HepG2 (cell line): ENCODE measurements at regions not wholly inside any gene's neighbourhood (a gene's known extent, or its start where the extent isn't known, plus 50 kb on each side); places are given as distances from the start of the nearest gene placed in this dataset.
"Not testable (repeated sequence)": the region's sequence is repeated elsewhere in the genome, so short reads cannot be mapped to it uniquely, and the experiment has no call there.

Source experiments
- ATAC-seq: fragments of 200-7000 bp; cut with Tn5 transposase; 3 replicates; pipeline ENCODE4 v1.9.1; 2020; ENCODE audit warnings: mild to moderate bottlenecking, moderate library complexity
- BruUV-seq: library from RNA; stranded (reverse); fragments of 400-500 nt; replicated peaks from 2 replicates; lab custom pipeline; 2021; lab: Mats Ljungman, UMichigan
- CTCF ChIA-PET: fragments of 300-600 bp; formaldehyde crosslinking; extraction: SDS; loops from one replicate; lab custom pipeline; 2021; ENCODE audit warnings: low total read pairs, inconsistent platforms, low intra/inter-chr PET ratio; lab: Yijun Ruan, JAX
- POLR2A ChIA-PET: fragments of 350-600 bp; sonication (Branson Sonifier 250); formaldehyde crosslinking; loops from one replicate; lab custom pipeline; 2020; ENCODE audit warnings: antibody characterized with exemption, inconsistent platforms; lab: Yijun Ruan, JAX
- DNase-seq: peaks from one replicate; pipeline ENCODE4 v3.0.0-alpha.2; 2015; ENCODE audit warnings: low spot score
- FAIRE-seq: peaks from 3 replicates; lab custom pipeline; 2011; peaks lifted over from hg19 to GRCh38; lab: Jason Lieb, UNC
- H2AFZ ChIP-seq: one replicate; pipeline ENCODE4 v1.6.1; 2011; ENCODE audit warnings: low read length, inconsistent platforms
- H3K27ac ChIP-seq: fragments of 300-600 bp; 3 replicates; pipeline ENCODE4 v1.8.0; 2011; ENCODE audit warnings: mixed run types, mild to moderate bottlenecking, mixed read lengths, low read length, inconsistent platforms; ENCODE audit not compliant: insufficient read depth; ENCODE audit errors: extremely low read length
- H3K27me3 ChIP-seq, 2 experiments: fragments of 200-600 bp in 1 of 2; 2 replicates in 1 of 2; 3 replicates in 1 of 2; pipeline versions ENCODE4 v1.6.0 to v1.8.0; 2011; ENCODE audit warnings: low read length in 2 of 2, mild to moderate bottlenecking in 2 of 2, moderate library complexity in 2 of 2, inconsistent platforms in 1 of 2; ENCODE audit not compliant: insufficient read depth in 2 of 2, control insufficient read depth in 1 of 2
- H3K36me3 ChIP-seq, 2 experiments: fragments of 200-600 bp in 1 of 2; replicated peaks in 1 of 2; 2 replicates in 1 of 2; 3 replicates in 1 of 2; pipeline versions ENCODE4 v1.5.1 to v1.8.0; 2011; ENCODE audit warnings: low read length in 2 of 2, inconsistent platforms in 1 of 2; ENCODE audit not compliant: insufficient read depth in 2 of 2, control insufficient read depth in 1 of 2
- H3K4me1 ChIP-seq: 2 replicates; pipeline ENCODE4 v1.5.1; 2012; ENCODE audit warnings: low read length, inconsistent platforms; ENCODE audit not compliant: insufficient read depth
- H3K4me2 ChIP-seq: 2 replicates; pipeline ENCODE4 v1.6.0; 2011; ENCODE audit warnings: low read depth, low read length, inconsistent platforms
- H3K4me3 ChIP-seq, 3 experiments: fragments of 200-600 bp in 1 of 3; sonication (generic), shearing (Covaris generic) in 1 of 3; replicated peaks in 1 of 3; 2 replicates each; pipeline ENCODE4 v1.5.1; 2011 to 2016; ENCODE audit warnings: low read length in 3 of 3, inconsistent platforms in 2 of 3, low read depth in 2 of 3, mild to moderate bottlenecking in 2 of 3, control low read depth in 1 of 3, mixed read lengths in 1 of 3; ENCODE audit not compliant: insufficient read depth in 1 of 3
- H3K79me2 ChIP-seq: one replicate; pipeline ENCODE4 v1.6.1; 2011; ENCODE audit warnings: low read length, inconsistent platforms; ENCODE audit not compliant: insufficient read depth
- H3K9ac ChIP-seq: 2 replicates; pipeline ENCODE4 v1.6.0; 2011; ENCODE audit warnings: mild to moderate bottlenecking, low read depth, low read length, inconsistent platforms; ENCODE audit not compliant: insufficient read depth
- H3K9me3 ChIP-seq: 2 replicates; pipeline ENCODE4 v1.5.1; 2012; ENCODE audit warnings: mild to moderate bottlenecking, low read length
- H4K20me1 ChIP-seq: 2 replicates; pipeline ENCODE4 v1.6.0; 2011; ENCODE audit warnings: inconsistent platforms, mild to moderate bottlenecking, low read length, moderate library complexity; ENCODE audit not compliant: insufficient read depth
- CHCHD3 ChIP-seq: sonication (generic); formaldehyde crosslinking; IDR thresholded peaks from 2 replicates; pipeline ENCODE4 v1.8.0; 2022; ENCODE audit warnings: mild to moderate bottlenecking, missing genetic modification reagents, moderate library complexity
- FOXC1 ChIP-seq: sonication (generic); formaldehyde crosslinking; IDR thresholded peaks from 2 replicates; pipeline ENCODE4 v1.8.0; 2022; ENCODE audit warnings: mild to moderate bottlenecking, missing genetic modification reagents, borderline replicate concordance
- KDM2A ChIP-seq: sonication (generic); formaldehyde crosslinking; IDR thresholded peaks from 2 replicates; pipeline ENCODE4 v1.4.0; 2020; ENCODE audit warnings: low read depth, missing genetic modification reagents, borderline replicate concordance
- NR1H2 ChIP-seq: sonication (generic); formaldehyde crosslinking; IDR thresholded peaks from 2 replicates; pipeline ENCODE4 v1.8.1; 2022; ENCODE audit warnings: low read depth, missing genetic modification reagents, borderline replicate concordance
- POLR2AphosphoS5 ChIP-seq: IDR thresholded peaks from 2 replicates; pipeline ENCODE4 v1.6.1; 2012; ENCODE audit warnings: low read depth, low read length
- SP5 ChIP-seq: IDR thresholded peaks from 2 replicates; pipeline ENCODE4 v1.6.1; 2016; ENCODE audit warnings: low read depth, borderline replicate concordance
- YEATS2 ChIP-seq: sonication (generic); formaldehyde crosslinking; IDR thresholded peaks from 2 replicates; pipeline ENCODE4 v1.4.0; 2020; ENCODE audit warnings: missing genetic modification reagents, borderline replicate concordance
- ZBTB7A ChIP-seq: sonication (generic); formaldehyde crosslinking; IDR thresholded peaks from 2 replicates; pipeline ENCODE4 v1.8.0; 2022; ENCODE audit warnings: mild to moderate bottlenecking, missing genetic modification reagents
- ZNF260 ChIP-seq: sonication (generic); formaldehyde crosslinking; IDR thresholded peaks from 2 replicates; pipeline ENCODE4 v1.4.0; 2020; ENCODE audit warnings: missing genetic modification reagents, low read depth, mild to moderate bottlenecking, borderline replicate concordance
- ZNF331 ChIP-seq: sonication (generic); formaldehyde crosslinking; IDR thresholded peaks from 2 replicates; pipeline ENCODE4 v1.4.0; 2020; ENCODE audit warnings: missing genetic modification reagents
- ZNF547 ChIP-seq: sonication (generic); formaldehyde crosslinking; IDR thresholded peaks from 2 replicates; pipeline ENCODE4 v1.5.1; 2020; ENCODE audit warnings: mild to moderate bottlenecking, missing genetic modification reagents
- ZNF550 ChIP-seq: sonication (generic); formaldehyde crosslinking; IDR thresholded peaks from 2 replicates; pipeline ENCODE4 v1.4.0; 2020; ENCODE audit warnings: mild to moderate bottlenecking, missing genetic modification reagents, borderline replicate concordance
- ZNF607 ChIP-seq: sonication (generic); formaldehyde crosslinking; IDR thresholded peaks from 2 replicates; pipeline ENCODE4 v1.5.1; 2020; ENCODE audit warnings: missing genetic modification reagents, mild to moderate bottlenecking, borderline replicate concordance
- ZNF703 ChIP-seq: sonication (generic); formaldehyde crosslinking; IDR thresholded peaks from 2 replicates; pipeline ENCODE4 v1.5.1; 2020; ENCODE audit warnings: missing genetic modification reagents, mild to moderate bottlenecking, moderate library complexity, borderline replicate concordance
- ZNF879 ChIP-seq: sonication (generic); formaldehyde crosslinking; IDR thresholded peaks from 2 replicates; pipeline ENCODE4 v1.8.1; 2023; ENCODE audit warnings: missing genetic modification reagents
- ZNF891 ChIP-seq: sonication (generic); formaldehyde crosslinking; IDR thresholded peaks from 2 replicates; pipeline ENCODE4 v1.5.0; 2020; ENCODE audit warnings: mild to moderate bottlenecking, missing genetic modification reagents
- ZSCAN20 ChIP-seq: sonication (generic); formaldehyde crosslinking; IDR thresholded peaks from 2 replicates; pipeline ENCODE4 v1.4.0; 2020; ENCODE audit warnings: missing genetic modification reagents, mild to moderate bottlenecking, borderline replicate concordance
- WGBS: methylation state at CpG from one replicate; pipeline ENCODE4 v1.1.6; 2017; ENCODE audit warnings: low lambda C conversion rate; 5-methylcytosine and 5-hydroxymethylcytosine counted together
- in situ Hi-C: cut with HindIII; loops from 2 replicates; pipeline ENCODE4 v1.10.0; 2017; ENCODE audit warnings: low pct_unique_long_range_greater_than_20kb; ENCODE audit not compliant: extremely low pct_ligation_motif_present
- intact Hi-C: fragments of 100-400 bp; cut with micrococcal nuclease; formaldehyde crosslinking; loops from one replicate; pipeline ENCODE4 v1.10.0; 2022; ENCODE audit not compliant: unreplicated experiment
- TF ChIP-seq, protein P1 (sequence below): sonication (generic); formaldehyde crosslinking; IDR thresholded peaks from 2 replicates; pipeline ENCODE4 v1.8.1; 2023; ENCODE audit warnings: mild to moderate bottlenecking, missing genetic modification reagents, borderline replicate concordance

DNA sequence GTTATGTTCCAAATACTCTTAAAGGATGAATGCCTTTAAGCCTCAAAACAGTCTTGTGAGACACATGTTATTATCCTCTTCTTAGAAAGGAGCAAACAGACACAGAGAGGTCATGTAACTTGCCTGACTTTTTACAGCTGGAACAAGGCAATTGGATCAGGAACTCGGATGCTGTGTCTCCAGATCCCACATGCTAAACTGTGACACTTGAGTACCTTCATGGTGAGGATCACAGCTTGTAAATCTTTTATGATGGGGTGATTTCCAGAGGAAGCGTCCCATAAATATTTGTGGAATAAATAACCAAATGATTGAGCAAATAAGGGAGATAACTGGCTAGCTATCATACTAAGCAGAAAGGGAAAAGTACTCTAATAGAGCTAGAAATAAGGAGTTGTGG lies 171.2 kb downstream of the C11orf91 start:
- BruUV-seq, result no TSS peak
- Histone ChIP-seq H3K9ac (no peak overlapping the region), H3K36me3 (no peaks in the 10 kb centered on the region), H3K27me3 (peaks cover 0 to 4% of the 10 kb centered on the region in 2 experiments; a peak in 1 of 5 replicates), H3K27ac (no peak overlapping the region), H3K4me3 (no peak overlapping the region), H2AFZ (no peak overlapping the region), H3K4me2 (no peak overlapping the region), H3K4me1 (peaks cover 15% of the 10 kb centered on the region), H4K20me1 (no peaks in the 10 kb centered on the region), H3K79me2 (no peaks in the 10 kb centered on the region), H3K9me3 (no peaks in the 10 kb centered on the region)
- no peak for ATAC-seq
- no peak for DNase-seq
- FAIRE-seq, result no peak
- intact Hi-C loops (no loop called here), in situ Hi-C loops (no loop called here)
- ChIA-PET CTCF (no interaction called here), POLR2A (no interaction called here)
- WGBS, result 2% methylated on average over 2 of the region's 2 CpGs
- TF ChIP-seq ZNF703 (CRISPR knock-in tag) (no peak), POLR2AphosphoS5 (no peak), SP5 (no peak), ZNF550 (CRISPR knock-in tag) (no peak), ZBTB7A (CRISPR knock-in tag) (no peak), CHCHD3 (CRISPR knock-in tag) (no peak), ZNF891 (CRISPR knock-in tag) (no peak), ZSCAN20 (CRISPR knock-in tag) (no peak), ZNF331 (CRISPR knock-in tag) (no peak), KDM2A (CRISPR knock-in tag) (no peak), NR1H2 (no peak), ZNF607 (CRISPR knock-in tag) (no peak), ZNF879 (CRISPR knock-in tag) (no peak), YEATS2 (CRISPR knock-in tag) (no peak), ZNF547 (CRISPR knock-in tag) (no peak), ZNF260 (no peak), FOXC1 (no peak)
- TF ChIP-seq, protein P1, sequence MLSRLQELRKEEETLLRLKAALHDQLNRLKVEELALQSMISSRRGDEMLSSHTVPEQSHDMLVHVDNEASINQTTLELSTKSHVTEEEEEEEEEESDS (CRISPR knock-in tag), result no peak

DNA sequence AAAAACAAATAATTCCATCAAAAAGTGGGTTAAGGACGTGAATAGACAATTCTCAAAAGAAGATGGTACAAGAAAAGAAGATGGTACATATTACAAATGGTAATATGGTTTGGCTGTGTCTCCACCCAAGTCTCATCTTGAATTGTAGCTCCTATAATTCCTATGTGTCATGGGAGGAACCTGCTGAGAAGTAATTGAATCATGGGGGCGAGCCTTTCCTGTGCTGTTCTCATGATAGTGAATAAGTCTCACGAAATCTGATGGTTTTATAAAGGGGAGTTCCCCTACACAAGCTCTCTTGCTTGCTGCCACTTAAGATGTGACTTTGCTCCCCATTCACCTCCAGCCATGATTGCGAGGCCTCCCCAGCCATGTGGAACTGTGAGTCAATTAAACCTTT lies 172.9 kb downstream of the C11orf91 start:
- intact Hi-C loops, H4K20me1 ChIP-seq, H3K36me3 ChIP-seq, CTCF ChIA-PET, H3K27me3 ChIP-seq, POLR2A ChIA-PET, H3K4me1 ChIP-seq, DNase-seq, H3K27ac ChIP-seq, ATAC-seq, H3K9ac ChIP-seq, H3K9me3 ChIP-seq, FAIRE-seq, H3K4me2 ChIP-seq, H3K4me3 ChIP-seq, H3K79me2 ChIP-seq, in situ Hi-C loops, H2AFZ ChIP-seq, BruUV-seq: not testable (repeated sequence)
- 4% methylated on average over 4 of the region's 4 CpGs for WGBS
